OCI-LY7 (cell line): ENCODE measurements at regions not wholly inside any gene's neighbourhood (a gene's known extent, or its start where the extent isn't known, plus 50 kb on each side); places are given as distances from the start of the nearest gene placed in this dataset.

Source experiments
- BruUV-seq: library from RNA; stranded (reverse); fragments of 400-500 nt; replicated peaks from 2 replicates; lab custom pipeline; 2021; lab: Mats Ljungman, UMichigan
- CTCF ChIA-PET: fragments of 300-600 bp; sonication (Branson Sonifier 250); formaldehyde crosslinking; loops from one replicate; lab custom pipeline; 2022; ENCODE audit warnings: antibody characterized with exemption; ENCODE audit not compliant: unreplicated experiment; lab: Charles Lee
- POLR2A ChIA-PET: fragments of 300-600 bp; sonication (Branson Sonifier 250); formaldehyde crosslinking; loops from one replicate; lab custom pipeline; 2022; ENCODE audit warnings: antibody characterized with exemption; lab: Charles Lee
- DNase-seq: peaks from one replicate; pipeline ENCODE4 v3.0.0-alpha.2; 2015; ENCODE audit warnings: low spot score
- H2AFZ ChIP-seq: fragments of 200-600 bp; sonication (generic), shearing (Covaris generic); 2 replicates; pipeline ENCODE4 v1.6.1; 2014; ENCODE audit warnings: mild to moderate bottlenecking, antibody characterized with exemption, low read length, moderate library complexity
- H3K27ac ChIP-seq: fragments of 200-600 bp; sonication (generic); 2 replicates; pipeline ENCODE4 v1.5.1; 2014; ENCODE audit warnings: mixed run types, low read depth, mild to moderate bottlenecking, moderate library complexity, low read length, inconsistent platforms; ENCODE audit not compliant: poor library complexity, severe bottlenecking
- H3K36me3 ChIP-seq: fragments of 200-600 bp; sonication (generic); 2 replicates; pipeline ENCODE4 v1.6.1; 2014; ENCODE audit warnings: mild to moderate bottlenecking, antibody characterized with exemption, low read length, moderate library complexity, mixed read lengths; ENCODE audit not compliant: insufficient read depth
- H3K4me1 ChIP-seq: fragments of 200-600 bp; sonication (generic); 2 replicates; pipeline ENCODE4 v1.5.1; 2014; ENCODE audit warnings: mild to moderate bottlenecking, low read length; ENCODE audit not compliant: insufficient read depth, poor library complexity, severe bottlenecking
- H3K4me2 ChIP-seq: fragments of 200-600 bp; sonication (generic); 2 replicates; pipeline ENCODE4 v1.6.1; 2014; ENCODE audit warnings: mild to moderate bottlenecking, low read length
- H3K4me3 ChIP-seq: fragments of 200-600 bp; sonication (generic); 2 replicates; pipeline ENCODE4 v1.5.1; 2014; ENCODE audit warnings: mild to moderate bottlenecking, low read depth, low read length; ENCODE audit not compliant: poor library complexity, severe bottlenecking
- H3K79me2 ChIP-seq: fragments of 200-600 bp; sonication (generic); 2 replicates; pipeline ENCODE4 v1.6.1; 2016; ENCODE audit warnings: low read depth, mild to moderate bottlenecking, low read length, moderate library complexity, mixed read lengths; ENCODE audit not compliant: insufficient read depth
- H3K9me2 ChIP-seq: fragments of 200-600 bp; sonication (generic); 2 replicates; pipeline ENCODE4 v1.6.1; 2016; ENCODE audit warnings: mild to moderate bottlenecking, low read length, mixed read lengths; ENCODE audit not compliant: insufficient read depth
- H3K9me3 ChIP-seq: fragments of 200-600 bp; sonication (generic); 2 replicates; pipeline ENCODE4 v1.6.1; 2014; ENCODE audit warnings: mild to moderate bottlenecking, mixed run types, low read length, mixed read lengths
- H4K20me1 ChIP-seq: fragments of 200-600 bp; sonication (generic); 2 replicates; pipeline ENCODE4 v1.6.1; 2014; ENCODE audit warnings: mild to moderate bottlenecking, antibody characterized with exemption, low read length, moderate library complexity, mixed read lengths; ENCODE audit not compliant: insufficient read depth
- CTCF ChIP-seq: fragments of 200-600 bp; sonication (generic); conservative IDR thresholded peaks from 2 replicates; pipeline ENCODE4 v1.5.1; 2014; ENCODE audit warnings: mild to moderate bottlenecking, antibody characterized with exemption, low read length, moderate library complexity, mixed read lengths
- EZH2phosphoT487 ChIP-seq: fragments of 200-600 bp; sonication (generic); IDR thresholded peaks from 2 replicates; pipeline ENCODE4 v1.6.1; 2018; ENCODE audit warnings: low read depth, borderline replicate concordance, mild to moderate bottlenecking, mixed run types, antibody characterized with exemption, low read length, moderate library complexity, mixed read lengths
- intact Hi-C: fragments of 100-400 bp; cut with micrococcal nuclease; formaldehyde crosslinking; loops from one replicate; pipeline ENCODE4 v1.10.0; 2022; ENCODE audit not compliant: unreplicated experiment

DNA sequence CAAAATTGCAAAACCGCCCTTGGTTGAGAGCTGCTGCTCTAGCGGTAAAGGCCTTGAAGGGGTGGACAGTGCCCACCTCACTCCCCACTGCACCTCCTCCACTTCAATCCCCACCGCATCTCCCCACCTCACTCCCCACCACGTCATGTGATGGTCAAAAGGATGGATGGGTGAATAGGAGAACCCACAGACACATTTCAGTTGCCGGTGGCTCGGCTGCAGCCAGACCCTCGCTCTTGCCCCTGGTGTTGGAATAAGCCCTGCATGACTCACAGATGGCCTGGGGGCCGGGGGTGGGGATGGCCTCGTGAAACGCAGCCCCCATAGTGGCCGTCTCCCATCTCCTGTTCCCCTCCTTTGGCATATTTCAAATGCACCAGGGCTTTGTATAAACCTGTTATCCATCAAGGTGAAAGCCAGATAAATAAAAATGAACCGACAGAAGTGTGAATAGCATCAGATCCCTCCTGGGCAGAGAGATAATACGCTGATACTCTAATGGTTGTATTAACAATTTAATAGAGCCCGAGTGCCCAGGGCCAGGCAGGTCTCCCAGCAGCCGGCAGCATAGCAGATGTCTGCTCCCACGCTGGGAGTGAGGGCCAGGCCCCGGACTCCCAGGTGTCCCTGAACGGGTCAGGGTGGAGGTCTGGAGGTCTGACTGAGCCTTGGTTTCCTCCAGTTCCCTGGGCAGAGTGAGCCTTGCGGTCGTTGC, 300.3 kb downstream of the NPHP4 start:
- no peak overlapping the region for H2AFZ ChIP-seq
- H3K79me2 ChIP-seq = no peaks in the 10 kb centered on the region
- H3K27ac ChIP-seq = no peak overlapping the region
- no peak overlapping the region for H3K4me3 ChIP-seq
- H3K4me1 ChIP-seq = no peaks in the 10 kb centered on the region
- ChIA-PET CTCF (no interaction called here), POLR2A (no interaction called here)
- H4K20me1 ChIP-seq = no peaks in the 10 kb centered on the region
- intact Hi-C loops = no loop called here
- TF ChIP-seq EZH2phosphoT487 = no peak
- no peak for TF ChIP-seq CTCF
- no peaks in the 10 kb centered on the region for H3K9me2 ChIP-seq
- H3K4me2 ChIP-seq = no peak overlapping the region
- no TSS peak for BruUV-seq
- no peaks in the 10 kb centered on the region for H3K9me3 ChIP-seq
- H3K36me3 ChIP-seq = no peaks in the 10 kb centered on the region
- no peak for DNase-seq

GRCh38 chr1:5690898-5691297, 301.3 kb downstream of the NPHP4 start:
- H3K4me1 ChIP-seq = no peaks in the 10 kb centered on the region
- POLR2A ChIA-PET = no interaction called here
- no peak overlapping the region for H2AFZ ChIP-seq
- no peaks in the 10 kb centered on the region for H3K9me3 ChIP-seq
- no peaks in the 10 kb centered on the region for H3K79me2 ChIP-seq
- no TSS peak for BruUV-seq
- CTCF ChIA-PET = no interaction called here
- no peaks in the 10 kb centered on the region for H3K9me2 ChIP-seq
- intact Hi-C loops = no loop called here
- no peak overlapping the region for H3K27ac ChIP-seq
- H4K20me1 ChIP-seq = no peaks in the 10 kb centered on the region
- no peak overlapping the region for H3K4me3 ChIP-seq
- no peak overlapping the region for H3K4me2 ChIP-seq
- no peaks in the 10 kb centered on the region for H3K36me3 ChIP-seq
- no peak for DNase-seq
- TF ChIP-seq EZH2phosphoT487 (no peak), CTCF (no peak)

DNA sequence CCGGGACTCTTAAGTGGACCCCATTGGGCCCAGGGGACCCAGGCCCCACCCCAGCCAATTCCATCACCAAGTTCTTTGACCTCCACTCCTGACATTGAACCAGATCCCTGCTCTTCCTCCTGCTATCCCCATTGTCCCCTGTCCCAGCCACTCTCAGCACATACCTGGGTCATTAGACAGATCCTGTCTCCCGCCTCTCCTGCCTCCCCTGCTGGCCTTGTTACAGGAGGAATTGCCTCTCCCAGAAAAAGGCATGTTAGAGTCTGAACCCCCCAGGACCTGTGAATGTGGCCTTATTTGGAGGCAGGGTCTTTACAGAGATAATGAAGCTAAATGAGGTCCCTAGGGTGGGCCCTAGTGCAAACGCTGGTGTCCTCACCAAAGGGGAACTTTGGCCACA, 301.9 kb downstream of the NPHP4 start:
- DNase-seq = no peak
- CTCF ChIA-PET = no interaction called here
- H4K20me1 ChIP-seq = no peaks in the 10 kb centered on the region
- H3K79me2 ChIP-seq = no peaks in the 10 kb centered on the region
- no peaks in the 10 kb centered on the region for H3K9me2 ChIP-seq
- no peak overlapping the region for H3K4me3 ChIP-seq
- no peaks in the 10 kb centered on the region for H3K4me1 ChIP-seq
- BruUV-seq = no TSS peak
- no peak overlapping the region for H3K27ac ChIP-seq
- H3K36me3 ChIP-seq = no peaks in the 10 kb centered on the region
- no peak overlapping the region for H3K4me2 ChIP-seq
- TF ChIP-seq CTCF (no peak), EZH2phosphoT487 (no peak)
- no peaks in the 10 kb centered on the region for H3K9me3 ChIP-seq
- no peak overlapping the region for H2AFZ ChIP-seq
- intact Hi-C loops = no loop called here
- POLR2A ChIA-PET = no interaction called here
